ENCODE measurements at regions not wholly inside any gene's neighbourhood (a gene's known extent, or its start where the extent isn't known, plus 50 kb on each side); places are given as distances from the start of the nearest gene placed in this dataset.

- TF ChIP-seq CTCF (IDR thresholded peaks at IDR 0.05), result no peak
- no peak for TF ChIP-seq POLR2A (IDR thresholded peaks at IDR 0.05)
- no peak for TF ChIP-seq EP300 (IDR thresholded peaks at IDR 0.05)
These were observed 190.7 kb upstream of the MOCS1 start for GRCh38 chr6:40124924-40125323.
